Gastroesophageal sphincter (tissue), 4 donors: ENCODE measurements at regions not wholly inside any gene's neighbourhood (a gene's known extent, or its start where the extent isn't known, plus 50 kb on each side); places are given as distances from the start of the nearest gene placed in this dataset.
A peak's percentile ranks its signal among the peaks of the same experiment; 100 is the strongest.

Experiments used
- ATAC-seq: fragments of 150-250 bp; one replicate; pipeline ENCODE4 v1.9.1; 2016; ENCODE audit warnings: mild to moderate bottlenecking, moderate library complexity
- H3K27ac ChIP-seq, 4 donors: fragments of 200-600 bp; sonication (generic) in 3 of 4; 1 replicate in 3 of 4; 2 replicates in 1 of 4; pipeline ENCODE4 v1.5.1; 2016 to 2019
- H3K27me3 ChIP-seq: fragments of 200-600 bp; sonication (generic); one replicate; pipeline ENCODE4 v1.5.1; 2019
- H3K36me3 ChIP-seq, 2 donors: fragments of 200-600 bp; sonication (generic); one replicate each; pipeline ENCODE4 v1.5.1; 2019; ENCODE audit warnings: control low read depth in 1 of 2
- H3K4me1 ChIP-seq, 3 donors: fragments of 200-600 bp; sonication (generic); 1 replicate in 2 of 3; 2 replicates in 1 of 3; pipeline ENCODE4 v1.5.1; 2016 to 2019; ENCODE audit warnings: control low read depth in 2 of 3
- H3K4me3 ChIP-seq, 2 donors: fragments of 200-600 bp; sonication (generic); one replicate each; pipeline ENCODE4 v1.5.1; 2019; ENCODE audit warnings: mild to moderate bottlenecking in 1 of 2, moderate library complexity in 1 of 2
- H3K9me3 ChIP-seq, 3 donors: fragments of 200-600 bp; sonication (generic); one replicate each; pipeline ENCODE4 v1.5.1; 2017 to 2019; ENCODE audit warnings: control low read depth in 2 of 3
- EP300 ChIP-seq: sonication (generic); formaldehyde crosslinking; IDR thresholded peaks from one replicate; pipeline ENCODE4 v1.6.1; 2017; ENCODE audit warnings: antibody characterized with exemption, mild to moderate bottlenecking
- POLR2A ChIP-seq, 2 donors: fragments of 450-650 bp; IDR thresholded peaks; one replicate each; pipeline ENCODE4 v1.6.1; 2017; ENCODE audit warnings: antibody characterized with exemption in 2 of 2, mild to moderate bottlenecking in 2 of 2, moderate library complexity in 1 of 2
- POLR2AphosphoS5 ChIP-seq: sonication (generic); formaldehyde crosslinking; IDR thresholded peaks from one replicate; pipeline ENCODE4 v1.6.1; 2017; ENCODE audit warnings: antibody characterized with exemption
- WGBS, 2 donors: methylation state at CpG; one replicate each; pipeline ENCODE4 v1.1.5; 2018; ENCODE audit warnings: low coverage in 1 of 2; 5-methylcytosine and 5-hydroxymethylcytosine counted together
- TF ChIP-seq, protein P1 (sequence below), 4 experiments: fragments of 200-600 bp in 2 of 4; fragments of 450-650 bp in 2 of 4; sonication (generic) in 1 of 4; IDR thresholded peaks; one replicate each; pipeline ENCODE4 v1.5.1; 2017 to 2019; ENCODE audit warnings: antibody characterized with exemption in 4 of 4, mild to moderate bottlenecking in 2 of 4, moderate library complexity in 2 of 4

DNA sequence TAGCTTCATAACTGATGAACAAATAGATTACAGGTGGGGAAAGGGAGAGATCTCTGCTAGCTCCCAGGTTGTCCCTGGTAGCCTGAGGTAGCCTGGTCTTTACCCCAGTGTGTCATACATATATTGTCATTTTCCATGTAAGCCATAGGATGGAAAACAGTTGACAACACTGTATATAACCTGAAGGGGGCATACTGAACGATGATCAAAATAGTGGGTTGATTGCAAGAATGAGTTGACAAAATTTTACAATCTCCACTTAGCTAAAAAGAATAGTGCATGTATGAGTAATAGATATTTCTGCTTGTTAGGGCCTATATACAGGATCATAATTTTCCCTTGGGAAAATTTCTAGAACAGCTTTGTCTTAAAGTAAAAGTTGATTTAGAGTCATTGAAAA lies 304.1 kb upstream of the HAND2 start:
- Histone ChIP-seq H3K4me1 (no peaks in the 10 kb centered on the region), H3K36me3 (no peaks in the 10 kb centered on the region), H3K27me3 (no peaks in the 10 kb centered on the region), H3K4me3 (no peak overlapping the region), H3K27ac (no peak overlapping the region), H3K9me3 (no peaks in the 10 kb centered on the region)
- 67 to 100% methylated on average over 1 of the region's 1 CpG for WGBS, 2 donors
- TF ChIP-seq POLR2AphosphoS5 (no peak), EP300 (no peak), POLR2A (IDR thresholded peaks at IDR 0.05) (no peak)
- TF ChIP-seq, protein P1, sequence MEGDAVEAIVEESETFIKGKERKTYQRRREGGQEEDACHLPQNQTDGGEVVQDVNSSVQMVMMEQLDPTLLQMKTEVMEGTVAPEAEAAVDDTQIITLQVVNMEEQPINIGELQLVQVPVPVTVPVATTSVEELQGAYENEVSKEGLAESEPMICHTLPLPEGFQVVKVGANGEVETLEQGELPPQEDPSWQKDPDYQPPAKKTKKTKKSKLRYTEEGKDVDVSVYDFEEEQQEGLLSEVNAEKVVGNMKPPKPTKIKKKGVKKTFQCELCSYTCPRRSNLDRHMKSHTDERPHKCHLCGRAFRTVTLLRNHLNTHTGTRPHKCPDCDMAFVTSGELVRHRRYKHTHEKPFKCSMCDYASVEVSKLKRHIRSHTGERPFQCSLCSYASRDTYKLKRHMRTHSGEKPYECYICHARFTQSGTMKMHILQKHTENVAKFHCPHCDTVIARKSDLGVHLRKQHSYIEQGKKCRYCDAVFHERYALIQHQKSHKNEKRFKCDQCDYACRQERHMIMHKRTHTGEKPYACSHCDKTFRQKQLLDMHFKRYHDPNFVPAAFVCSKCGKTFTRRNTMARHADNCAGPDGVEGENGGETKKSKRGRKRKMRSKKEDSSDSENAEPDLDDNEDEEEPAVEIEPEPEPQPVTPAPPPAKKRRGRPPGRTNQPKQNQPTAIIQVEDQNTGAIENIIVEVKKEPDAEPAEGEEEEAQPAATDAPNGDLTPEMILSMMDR (IDR thresholded peaks at IDR 0.05), result no peak
- no peak for ATAC-seq

DNA sequence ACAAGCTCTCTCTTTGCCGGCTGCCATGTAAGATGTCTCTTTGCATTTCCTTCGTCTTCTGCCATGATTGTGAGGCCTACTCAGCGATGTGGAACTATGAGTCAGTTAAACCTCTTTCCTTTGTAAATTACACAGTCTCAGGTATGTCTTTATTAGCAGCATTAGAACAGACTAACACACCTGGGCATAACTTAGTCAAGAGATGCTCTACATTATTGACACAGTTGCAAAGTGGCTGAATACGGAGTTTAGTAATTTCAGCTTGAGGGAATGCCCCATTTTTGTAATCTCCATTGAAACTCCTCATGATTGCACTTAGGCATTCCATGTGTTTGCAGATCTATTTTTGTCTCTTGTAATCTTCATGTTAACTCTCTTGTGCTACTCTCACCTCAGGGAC lies 299.5 kb upstream of the HAND2 start:
- no peaks in the 10 kb centered on the region for H3K4me1 ChIP-seq
- H3K27ac ChIP-seq, result no peak overlapping the region
- 83 to 100% methylated on average over 4 of the region's 4 CpGs for WGBS, 2 donors
- no peak overlapping the region for H3K4me3 ChIP-seq
- ATAC-seq, result no peak
- H3K27me3 ChIP-seq, result no peaks in the 10 kb centered on the region
- no peaks in the 10 kb centered on the region for H3K9me3 ChIP-seq
- no peaks in the 10 kb centered on the region for H3K36me3 ChIP-seq
- no peak for TF ChIP-seq POLR2AphosphoS5
- TF ChIP-seq EP300, result no peak
- TF ChIP-seq, protein P1 (IDR thresholded peaks at IDR 0.05), result no peak
- TF ChIP-seq POLR2A (IDR thresholded peaks at IDR 0.05), result no peak

DNA sequence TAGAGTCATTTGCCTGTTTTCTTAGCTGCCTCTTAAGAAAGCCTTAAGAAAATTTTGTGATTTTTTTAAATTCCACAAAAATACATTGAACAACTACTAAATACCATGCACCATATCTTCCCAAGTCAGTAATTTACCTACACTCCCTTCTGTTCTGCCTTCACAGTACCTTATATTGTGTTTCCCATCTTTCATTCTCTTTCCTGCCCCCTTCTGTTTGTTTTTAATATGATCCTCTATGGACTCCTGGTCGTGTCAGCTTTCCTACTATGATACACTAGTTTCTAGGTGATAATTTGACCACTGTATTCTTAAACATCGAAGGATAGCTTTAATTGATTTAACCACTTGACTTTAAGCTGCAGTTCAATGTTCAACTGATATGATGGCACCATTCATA lies 297.7 kb upstream of the HAND2 start:
- no peak for ATAC-seq
- Histone ChIP-seq H3K27me3 (no peaks in the 10 kb centered on the region), H3K36me3 (no peaks in the 10 kb centered on the region), H3K9me3 (no peaks in the 10 kb centered on the region), H3K27ac (no peak overlapping the region), H3K4me1 (no peaks in the 10 kb centered on the region), H3K4me3 (no peak overlapping the region)
- WGBS, 2 donors, result 26 to 62% methylated on average over 2 of the region's 2 CpGs
- TF ChIP-seq POLR2AphosphoS5, result no peak
- TF ChIP-seq, protein P1 (IDR thresholded peaks at IDR 0.05), result peak in 1 of 4 experiments; percentile 14
- no peak for TF ChIP-seq POLR2A (IDR thresholded peaks at IDR 0.05)

DNA sequence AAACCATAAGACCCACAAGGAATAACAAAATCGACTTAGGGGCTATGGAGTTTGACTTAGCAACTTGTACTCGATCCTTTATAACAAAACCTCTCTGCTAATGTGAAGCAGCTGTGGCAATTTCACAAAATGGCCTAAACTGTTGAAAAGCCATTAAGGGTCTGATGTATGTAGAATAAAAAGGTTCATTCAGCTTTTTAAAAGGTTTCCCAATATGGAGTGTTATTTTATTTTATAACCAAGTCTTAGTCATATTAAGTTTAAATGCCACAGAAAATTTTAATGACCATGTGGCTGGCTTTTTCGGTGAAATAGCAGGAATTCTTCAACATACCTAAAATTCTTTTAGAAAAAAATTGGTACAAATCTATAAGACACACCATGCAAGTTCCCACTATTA lies 291.8 kb upstream of the HAND2 start:
- Histone ChIP-seq H3K36me3 (no peaks in the 10 kb centered on the region), H3K4me1 (no peaks in the 10 kb centered on the region), H3K27me3 (no peaks in the 10 kb centered on the region), H3K9me3 (no peaks in the 10 kb centered on the region), H3K27ac (no peak overlapping the region), H3K4me3 (no peak overlapping the region)
- TF ChIP-seq POLR2AphosphoS5, result no peak
- no peak for TF ChIP-seq POLR2A (IDR thresholded peaks at IDR 0.05)
- TF ChIP-seq, protein P1 (IDR thresholded peaks at IDR 0.05), result no peak
- TF ChIP-seq EP300, result no peak
- 79 to 85% methylated on average over 3 of the region's 3 CpGs for WGBS, 2 donors
- ATAC-seq, result no peak

DNA sequence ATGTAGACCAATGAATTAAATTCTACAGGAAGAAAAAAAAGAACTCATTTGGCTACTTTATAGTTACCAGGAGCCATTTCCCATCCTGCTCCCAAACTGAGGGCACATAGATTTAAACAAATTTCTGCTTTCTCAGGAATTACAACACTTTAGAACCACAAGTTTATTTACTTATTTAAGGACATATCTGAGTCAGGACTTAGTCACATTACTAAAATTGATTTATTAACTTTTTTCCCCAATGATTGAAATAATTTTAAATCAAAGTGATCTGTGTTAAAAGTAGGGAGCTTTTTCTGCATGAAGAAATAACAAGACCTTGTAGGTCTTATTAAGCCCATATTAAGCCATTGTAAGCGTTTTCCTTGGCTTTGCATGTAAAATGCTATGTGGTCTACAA lies 291.0 kb upstream of the HAND2 start:
- TF ChIP-seq POLR2A (IDR thresholded peaks at IDR 0.05) (no peak), POLR2AphosphoS5 (no peak)
- Histone ChIP-seq H3K27me3 (no peaks in the 10 kb centered on the region), H3K36me3 (no peaks in the 10 kb centered on the region), H3K4me3 (no peak overlapping the region), H3K9me3 (no peaks in the 10 kb centered on the region), H3K4me1 (no peaks in the 10 kb centered on the region), H3K27ac (no peak overlapping the region)
- ATAC-seq, result no peak
- 74 to 82% methylated on average over 1 of the region's 1 CpG for WGBS, 2 donors
